CD4-positive, CD25-positive, alpha-beta regulatory T cell (primary cell): ENCODE measurements at regions not wholly inside any gene's neighbourhood (a gene's known extent, or its start where the extent isn't known, plus 50 kb on each side); places are given as distances from the start of the nearest gene placed in this dataset.
"Not testable (repeated sequence)": the region's sequence is repeated elsewhere in the genome, so short reads cannot be mapped to it uniquely, and the experiment has no call there.

Experiments
- ATAC-seq, 2 donors: fragments of 150-1000 bp; cut with Tn5 transposase; one replicate each; pipeline ENCODE4 v1.10.0; 2021; ENCODE audit warnings: low read depth in 2 of 2, moderate number of reproducible peaks in 2 of 2, moderate library complexity in 1 of 2
- DNase-seq, 3 donors: peaks; one replicate each; pipeline versions ENCODE4 v3.0.0 to v3.0.0-alpha.2; 2012 to 2022; ENCODE audit warnings: mixed read lengths in 1 of 3
- H3K27ac ChIP-seq: one replicate; pipeline ENCODE4 v1.7.0; 2013; ENCODE audit warnings: mild to moderate bottlenecking, low read length; ENCODE audit not compliant: insufficient read depth, poor library complexity, severe bottlenecking
- H3K27me3 ChIP-seq: one replicate; pipeline ENCODE4 v1.7.0; 2013; ENCODE audit warnings: low read length; ENCODE audit not compliant: control insufficient read depth, insufficient read depth
- H3K36me3 ChIP-seq: one replicate; pipeline ENCODE4 v1.7.0; 2013; ENCODE audit warnings: mild to moderate bottlenecking, low read length, moderate library complexity; ENCODE audit not compliant: control insufficient read depth, insufficient read depth
- H3K4me1 ChIP-seq: 2 replicates; pipeline ENCODE4 v1.7.0; 2013; ENCODE audit warnings: mild to moderate bottlenecking, low read length; ENCODE audit not compliant: insufficient read depth, control insufficient read depth, poor library complexity, severe bottlenecking
- H3K4me3 ChIP-seq: one replicate; pipeline ENCODE4 v1.7.0; 2013; ENCODE audit warnings: low read depth, mild to moderate bottlenecking, low read length, moderate library complexity
- H3K9me3 ChIP-seq, 2 experiments: 1 replicate in 1 of 2; 2 replicates in 1 of 2; pipeline ENCODE4 v1.7.0; 2013; ENCODE audit warnings: low read length in 2 of 2, mild to moderate bottlenecking in 1 of 2, moderate library complexity in 1 of 2; ENCODE audit not compliant: control insufficient read depth in 2 of 2
- H3K27ac Mint-ChIP-seq, 3 donors: one replicate each; pipeline ENCODE4 v1.8.0; 2020 to 2022; ENCODE audit warnings: mild to moderate bottlenecking in 3 of 3, mixed read lengths in 3 of 3, moderate library complexity in 2 of 3
- H3K27me3 Mint-ChIP-seq: one replicate; pipeline ENCODE4 v1.8.0; 2022; ENCODE audit warnings: mild to moderate bottlenecking, mixed read lengths
- H3K36me3 Mint-ChIP-seq: one replicate; pipeline ENCODE4 v1.8.0; 2020; ENCODE audit warnings: mixed read lengths
- H3K4me1 Mint-ChIP-seq, 4 donors: one replicate each; pipeline ENCODE4 v1.8.0; 2020 to 2022; ENCODE audit warnings: mixed read lengths in 4 of 4, mild to moderate bottlenecking in 1 of 4
- H3K4me3 Mint-ChIP-seq, 4 donors: one replicate each; pipeline ENCODE4 v1.8.0; 2020 to 2022; ENCODE audit warnings: mild to moderate bottlenecking in 4 of 4, mixed read lengths in 4 of 4, moderate library complexity in 3 of 4
- H3K9me3 Mint-ChIP-seq, 7 donors: one replicate each; pipeline ENCODE4 v1.8.0; 2020 to 2022; ENCODE audit warnings: mixed read lengths in 7 of 7, mild to moderate bottlenecking in 3 of 7, moderate library complexity in 2 of 7

DNA sequence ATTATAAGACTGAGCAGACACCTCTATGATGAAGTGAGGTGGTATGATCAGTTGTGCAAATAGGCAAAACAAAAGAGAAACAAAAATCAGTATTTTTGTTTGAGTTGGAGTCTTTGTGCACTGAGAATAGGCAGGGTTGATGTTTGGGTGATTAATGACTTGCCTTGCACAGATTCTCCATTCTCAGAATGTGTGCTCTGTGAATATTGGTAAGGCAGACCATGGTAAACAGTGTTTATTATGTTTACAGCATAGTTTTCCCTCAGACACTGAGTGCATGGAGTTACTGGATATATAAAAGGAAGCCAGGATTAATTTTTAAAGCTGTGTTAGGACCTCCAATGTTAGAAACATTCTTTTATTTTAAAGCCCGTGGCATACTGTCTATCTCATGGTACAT is 240.2 kb upstream of the MAGEB16 start:
- H3K4me1 Mint-ChIP-seq: no peaks in the 10 kb centered on the region
- H3K4me3 Mint-ChIP-seq: no peak overlapping the region
- ATAC-seq (no peak), DNase-seq (no peak)
- H3K27ac ChIP-seq: no peak overlapping the region
- H3K27me3 ChIP-seq: no peaks in the 10 kb centered on the region
- no peaks in the 10 kb centered on the region for H3K4me1 ChIP-seq
- no peaks in the 10 kb centered on the region for H3K9me3 ChIP-seq
- peaks cover 0 to 3% (median 0%) of the 10 kb centered on the region in 7 donors for H3K9me3 Mint-ChIP-seq
- H3K27ac Mint-ChIP-seq: no peak overlapping the region
- H3K27me3 Mint-ChIP-seq: no peaks in the 10 kb centered on the region
- no peaks in the 10 kb centered on the region for H3K36me3 Mint-ChIP-seq
- H3K36me3 ChIP-seq: no peaks in the 10 kb centered on the region
- no peak overlapping the region for H3K4me3 ChIP-seq

DNA sequence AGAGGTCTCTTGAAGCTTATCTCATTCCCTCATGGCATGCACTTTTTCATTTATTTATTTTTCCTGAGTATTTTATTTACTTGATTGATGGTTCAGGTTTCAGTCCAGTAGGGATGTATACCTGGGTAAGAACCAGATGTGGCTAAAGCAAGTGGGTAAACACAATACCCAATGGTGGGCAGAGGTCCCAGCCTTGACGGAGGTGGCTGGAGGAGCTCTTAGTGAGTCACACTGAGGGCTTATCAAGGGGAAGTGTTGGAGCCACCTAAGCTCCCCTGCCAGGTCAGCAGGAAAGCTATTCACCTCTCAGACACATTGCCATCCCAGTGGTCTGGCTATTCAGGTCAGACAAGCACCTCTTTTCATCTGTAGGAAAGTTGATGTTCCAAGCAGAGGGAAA is 236.2 kb upstream of the MAGEB16 start:
- Mint-ChIP-seq H3K9me3 (peaks cover 0 to 2% (median 0%) of the 10 kb centered on the region in 7 donors), H3K4me1 (no peaks in the 10 kb centered on the region), H3K36me3 (no peaks in the 10 kb centered on the region), H3K27ac (peak overlapping the region in 1 of 3 donors; percentile 38), H3K4me3 (no peak overlapping the region), H3K27me3 (no peaks in the 10 kb centered on the region)
- Histone ChIP-seq H3K4me1 (no peaks in the 10 kb centered on the region), H3K36me3 (no peaks in the 10 kb centered on the region), H3K27me3 (no peaks in the 10 kb centered on the region), H3K4me3 (no peak overlapping the region), H3K9me3 (no peaks in the 10 kb centered on the region), H3K27ac (no peak overlapping the region)
- DNase-seq (no peak), ATAC-seq (no peak)

DNA sequence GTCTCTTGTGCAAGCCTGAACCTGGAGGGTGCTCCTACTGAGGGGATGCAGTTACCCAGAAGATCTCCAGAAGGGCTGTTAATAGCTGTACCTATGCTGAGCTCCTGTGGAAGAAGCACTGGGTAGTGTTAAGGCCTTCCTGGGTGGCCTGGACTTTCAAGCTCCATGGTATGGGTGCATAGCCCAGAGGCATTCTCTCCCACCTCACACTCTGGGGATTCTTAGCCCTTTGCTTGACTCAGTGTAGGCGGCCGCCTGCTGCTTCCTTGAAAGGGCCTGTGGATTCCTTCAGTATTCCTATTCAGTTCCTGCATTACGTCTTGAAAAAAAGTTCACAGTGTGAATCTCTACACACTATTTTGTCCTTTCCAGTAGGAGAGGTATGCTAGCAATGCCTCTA is 235.7 kb upstream of the MAGEB16 start:
- Mint-ChIP-seq H3K9me3 (peaks cover 0 to 3% (median 0%) of the 10 kb centered on the region in 7 donors), H3K4me1 (no peaks in the 10 kb centered on the region), H3K27ac (no peak overlapping the region), H3K36me3 (no peaks in the 10 kb centered on the region), H3K4me3 (no peak overlapping the region), H3K27me3 (no peaks in the 10 kb centered on the region)
- H3K4me1 ChIP-seq: no peaks in the 10 kb centered on the region
- H3K27me3 ChIP-seq: no peaks in the 10 kb centered on the region
- H3K9me3 ChIP-seq: no peaks in the 10 kb centered on the region
- DNase-seq: no peak
- H3K4me3 ChIP-seq: no peak overlapping the region
- H3K36me3 ChIP-seq: no peaks in the 10 kb centered on the region
- H3K27ac ChIP-seq: no peak overlapping the region
- no peak for ATAC-seq

DNA sequence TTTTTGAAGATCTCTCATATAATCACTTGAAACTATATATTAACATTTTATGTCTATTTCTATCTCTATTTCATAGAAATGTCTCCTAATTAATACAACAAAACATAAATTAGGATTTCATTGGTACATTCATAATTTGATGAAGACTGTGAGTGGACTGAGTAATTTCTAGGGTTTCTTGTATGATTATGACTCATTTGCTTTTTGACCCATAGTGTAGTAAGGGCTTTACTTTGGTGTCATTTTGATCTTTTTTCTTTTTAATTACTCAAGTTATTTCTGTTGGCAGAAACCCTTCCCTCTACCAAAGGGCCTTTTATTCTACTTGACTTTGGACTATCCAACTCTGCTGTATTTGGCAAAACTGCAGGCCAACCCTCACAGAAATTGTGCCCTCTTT is 207.9 kb upstream of the MAGEB16 start:
- peaks cover 0 to 1% (median 0%) of the 10 kb centered on the region in 7 donors for H3K9me3 Mint-ChIP-seq
- no peak overlapping the region for H3K4me3 Mint-ChIP-seq
- no peaks in the 10 kb centered on the region for H3K4me1 ChIP-seq
- no peaks in the 10 kb centered on the region for H3K36me3 Mint-ChIP-seq
- no peak for ATAC-seq
- H3K27ac Mint-ChIP-seq: no peak overlapping the region
- H3K27ac ChIP-seq: no peak overlapping the region
- no peaks in the 10 kb centered on the region for H3K27me3 Mint-ChIP-seq
- DNase-seq: no peak
- no peaks in the 10 kb centered on the region for H3K4me1 Mint-ChIP-seq
- H3K4me3 ChIP-seq: no peak overlapping the region
- H3K36me3 ChIP-seq: no peaks in the 10 kb centered on the region
- no peaks in the 10 kb centered on the region for H3K27me3 ChIP-seq
- H3K9me3 ChIP-seq: no peaks in the 10 kb centered on the region

DNA sequence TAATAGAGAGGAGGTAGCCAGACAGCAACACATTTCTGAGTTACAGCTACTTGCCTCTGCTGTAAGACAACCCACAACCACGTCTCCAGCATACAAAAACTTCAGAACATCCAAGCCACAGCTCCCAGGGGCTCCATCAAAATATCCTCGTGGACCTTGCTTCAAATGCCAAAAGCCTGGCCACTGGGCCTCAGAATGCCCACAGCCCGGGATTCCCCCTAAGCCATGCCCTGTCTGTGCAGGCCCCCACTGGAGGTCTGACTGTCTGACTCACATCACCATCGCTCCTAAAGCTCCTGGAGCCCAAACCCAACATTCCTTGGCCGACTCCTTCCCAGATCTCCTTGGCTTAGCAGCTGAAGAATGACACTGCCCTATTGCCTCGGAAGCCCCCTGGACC is 186.6 kb upstream of the MAGEB16 start:
- not testable (repeated sequence) for H3K4me3 Mint-ChIP-seq, H3K9me3 ChIP-seq, H3K36me3 ChIP-seq, H3K4me1 ChIP-seq, H3K36me3 Mint-ChIP-seq, ATAC-seq, H3K4me3 ChIP-seq, H3K27ac Mint-ChIP-seq, H3K4me1 Mint-ChIP-seq, H3K27me3 Mint-ChIP-seq, H3K9me3 Mint-ChIP-seq, H3K27ac ChIP-seq, DNase-seq, H3K27me3 ChIP-seq

DNA sequence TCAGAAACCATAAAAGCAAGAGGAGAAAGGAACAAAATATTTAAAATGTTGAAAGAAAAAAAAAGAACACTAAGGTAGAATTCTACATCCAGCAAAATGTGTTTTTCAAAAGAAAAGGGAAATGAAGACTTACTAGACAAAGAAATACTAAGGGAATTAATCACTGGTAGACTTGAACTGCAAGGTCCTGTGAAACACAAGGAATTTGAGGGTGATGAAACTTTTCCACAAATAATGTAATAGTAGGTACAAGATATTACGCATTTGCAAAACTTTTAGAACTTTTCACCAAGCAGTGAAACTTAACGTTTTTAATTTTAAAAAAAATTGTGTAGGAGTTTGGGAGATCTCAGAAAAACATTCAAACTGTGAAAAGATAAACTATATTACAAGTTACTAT is 180.3 kb upstream of the MAGEB16 start:
- Histone ChIP-seq H3K36me3 (no peaks in the 10 kb centered on the region), H3K27me3 (no peaks in the 10 kb centered on the region), H3K4me3 (no peak overlapping the region), H3K4me1 (no peaks in the 10 kb centered on the region), H3K9me3 (no peaks in the 10 kb centered on the region), H3K27ac (no peak overlapping the region)
- Mint-ChIP-seq H3K27me3 (no peaks in the 10 kb centered on the region), H3K4me3 (no peak overlapping the region), H3K27ac (no peak overlapping the region), H3K4me1 (no peaks in the 10 kb centered on the region), H3K36me3 (no peaks in the 10 kb centered on the region), H3K9me3 (peaks cover 0 to 3% (median 0%) of the 10 kb centered on the region in 7 donors)
- DNase-seq (no peak), ATAC-seq (no peak)

DNA sequence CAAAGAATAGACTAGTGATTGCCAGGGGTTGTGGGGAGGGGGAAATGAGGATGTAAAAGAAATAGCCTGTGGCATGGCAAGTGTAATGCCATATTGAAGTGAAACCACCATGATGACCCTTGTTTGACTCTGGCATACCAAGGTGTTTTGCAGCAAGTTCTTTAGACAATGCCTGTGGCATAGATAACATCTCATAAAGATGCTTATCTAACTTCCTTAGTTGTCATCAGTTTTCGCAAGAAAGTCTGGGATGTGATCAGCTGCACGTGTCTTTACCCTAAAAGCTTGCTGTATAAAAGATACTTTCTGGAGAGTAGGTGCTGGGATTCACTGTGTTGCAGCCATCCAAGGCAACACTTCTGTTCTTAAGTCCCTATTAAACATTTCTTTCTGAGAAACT is 176.1 kb upstream of the MAGEB16 start:
- no peak overlapping the region for H3K4me3 Mint-ChIP-seq
- Histone ChIP-seq H3K4me3 (no peak overlapping the region), H3K36me3 (no peaks in the 10 kb centered on the region), H3K27ac (no peak overlapping the region), H3K4me1 (no peaks in the 10 kb centered on the region), H3K27me3 (no peaks in the 10 kb centered on the region), H3K9me3 (no peaks in the 10 kb centered on the region)
- H3K36me3 Mint-ChIP-seq: no peaks in the 10 kb centered on the region
- no peak overlapping the region for H3K27ac Mint-ChIP-seq
- H3K4me1 Mint-ChIP-seq: no peaks in the 10 kb centered on the region
- ATAC-seq (no peak), DNase-seq (no peak)
- no peaks in the 10 kb centered on the region for H3K27me3 Mint-ChIP-seq
- peaks cover 0 to 3% (median 0%) of the 10 kb centered on the region in 7 donors for H3K9me3 Mint-ChIP-seq

DNA sequence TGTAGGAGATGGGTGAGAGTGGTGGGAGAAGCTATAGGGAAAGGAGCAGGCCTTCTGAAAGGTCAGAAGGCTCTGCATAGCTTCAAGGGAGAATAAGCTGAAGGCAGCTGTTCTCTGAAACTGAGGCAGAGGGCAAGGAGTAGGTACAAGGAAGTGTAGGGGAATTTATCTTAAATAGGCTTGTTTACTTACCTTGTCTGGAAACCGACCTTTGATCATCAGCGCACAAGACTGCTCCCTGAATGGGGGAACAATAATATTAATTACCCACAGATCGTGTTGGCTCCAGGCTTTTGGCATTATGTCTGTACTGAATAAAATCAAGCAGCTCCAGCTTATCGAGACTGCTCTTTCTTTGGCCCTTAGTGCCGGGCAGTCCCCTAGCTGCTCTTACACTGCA is 175.5 kb upstream of the MAGEB16 start:
- Mint-ChIP-seq H3K27ac (no peak overlapping the region), H3K36me3 (no peaks in the 10 kb centered on the region), H3K4me1 (no peaks in the 10 kb centered on the region), H3K27me3 (no peaks in the 10 kb centered on the region), H3K4me3 (no peak overlapping the region), H3K9me3 (peaks cover 0 to 3% (median 0%) of the 10 kb centered on the region in 7 donors)
- Histone ChIP-seq H3K4me3 (no peak overlapping the region), H3K27ac (no peak overlapping the region), H3K4me1 (no peaks in the 10 kb centered on the region), H3K9me3 (no peaks in the 10 kb centered on the region), H3K36me3 (no peaks in the 10 kb centered on the region), H3K27me3 (no peaks in the 10 kb centered on the region)
- no peak for ATAC-seq
- DNase-seq: no peak
